HG03432 (cell line): ENCODE measurements at regions not wholly inside any gene's neighbourhood (a gene's known extent, or its start where the extent isn't known, plus 50 kb on each side); places are given as distances from the start of the nearest gene placed in this dataset.
A peak's percentile ranks its signal among the peaks of the same experiment; 100 is the strongest.

Source experiments
- ATAC-seq: cut with Tn5 transposase; IDR thresholded peaks from one replicate; pipeline ENCODE4 v1.9.1; 2021; ENCODE audit warnings: mild to moderate bottlenecking, moderate library complexity; ENCODE audit not compliant: unreplicated experiment

GRCh38 chr7:94228223-94228622 is 166.5 kb upstream of the COL1A2 start:
- ATAC-seq, result no peak

DNA sequence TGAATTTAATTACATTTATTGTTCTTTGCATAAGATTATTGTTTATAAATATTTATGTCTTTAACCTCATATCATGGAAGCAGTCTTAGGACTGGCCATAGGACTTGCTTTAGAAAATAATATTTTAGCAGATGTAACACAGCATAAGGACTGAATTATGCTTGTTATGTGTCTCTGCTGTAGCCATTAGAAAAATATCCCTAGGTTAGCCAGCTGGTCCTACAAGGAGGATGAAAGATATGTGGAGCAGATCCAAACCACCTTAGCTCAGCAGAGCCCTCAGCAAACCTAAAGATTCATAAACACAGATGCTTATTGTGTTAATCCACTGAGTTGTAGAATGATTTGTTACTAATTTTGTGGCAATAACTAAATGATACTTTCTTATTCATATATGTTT is 166.0 kb upstream of the COL1A2 start:
- ATAC-seq, result no peak

DNA sequence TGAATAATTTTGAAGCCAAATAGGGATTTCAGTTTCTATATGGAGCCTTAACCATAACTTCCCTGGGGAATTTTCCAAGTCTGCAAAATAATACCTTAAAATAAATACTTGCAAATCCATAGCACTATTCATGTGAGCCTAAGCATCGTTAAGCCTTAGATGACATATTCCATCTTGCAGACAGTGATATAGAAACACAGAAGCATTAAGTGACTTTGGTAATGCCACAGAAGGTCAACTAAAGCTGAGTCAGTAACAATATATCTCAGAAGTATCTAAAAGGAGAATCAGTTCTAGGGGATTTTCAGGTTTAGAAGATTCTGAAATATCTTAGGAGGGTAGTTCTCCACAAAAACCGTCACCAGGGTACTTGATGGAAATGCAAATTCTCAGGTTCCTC is 163.4 kb upstream of the COL1A2 start:
- ATAC-seq, result peak; percentile 66

- ATAC-seq, result no peak
Observed at GRCh38 chr7:94236960-94237359, 157.7 kb upstream of the COL1A2 start.

- ATAC-seq, result no peak
Observed at GRCh38 chr7:94237417-94237816, 157.3 kb upstream of the COL1A2 start.

- no peak for ATAC-seq
Observed at GRCh38 chr7:94239661-94240234, 154.9 kb upstream of the COL1A2 start.

- ATAC-seq, result no peak
Observed at GRCh38 chr7:94240902-94241301, 153.8 kb upstream of the COL1A2 start.

- ATAC-seq, result no peak
Observed at GRCh38 chr7:94241402-94241925, 153.2 kb upstream of the COL1A2 start.

DNA sequence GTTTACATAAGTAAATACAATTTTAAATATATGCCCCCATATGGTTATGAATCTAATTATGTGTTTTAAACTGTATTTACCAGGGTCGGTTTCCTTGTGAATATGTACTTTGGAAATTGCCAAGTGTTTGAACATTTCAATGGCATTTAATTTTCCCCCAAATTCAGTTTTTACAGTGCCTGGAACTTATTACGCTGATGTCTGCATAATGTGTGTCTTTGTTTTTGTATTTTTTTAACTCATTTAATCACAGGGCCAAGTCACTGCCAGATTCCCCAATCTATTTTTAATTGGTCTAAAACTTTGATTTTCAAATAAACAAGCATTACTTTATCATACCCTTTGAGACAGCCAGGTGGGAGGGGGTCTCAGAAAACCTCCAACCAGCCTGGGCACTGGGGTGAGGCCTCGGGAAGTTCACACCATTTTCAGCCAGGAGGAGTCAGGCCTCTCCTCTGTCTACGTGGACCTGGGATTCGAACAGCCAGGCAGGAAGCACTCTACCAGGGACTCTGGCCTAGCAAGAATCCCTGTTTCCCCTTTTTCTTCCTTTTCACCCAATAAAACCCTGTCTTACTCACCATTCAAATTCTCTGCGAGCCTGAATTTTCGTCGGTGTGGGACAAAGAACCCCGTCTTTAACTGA is 151.5 kb upstream of the COL1A2 start:
- ATAC-seq, result no peak

DNA sequence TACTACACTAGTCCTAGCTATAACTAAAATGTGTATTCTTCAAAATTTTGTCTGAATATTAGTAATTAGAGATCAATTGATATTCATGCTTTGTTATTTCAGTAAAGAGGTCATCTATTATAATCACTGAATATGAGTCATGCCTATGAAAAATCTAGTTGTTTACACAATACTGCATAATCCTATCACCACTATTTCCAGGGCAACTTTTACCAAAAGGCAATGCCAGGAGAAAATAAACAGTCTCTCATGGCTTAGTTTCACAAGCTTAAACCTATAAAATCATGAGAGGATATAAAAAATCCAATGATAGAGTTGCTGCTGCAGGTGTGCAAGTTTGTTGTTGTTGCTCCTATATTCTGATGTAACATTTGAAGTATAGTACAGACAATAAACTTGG is 149.9 kb upstream of the COL1A2 start:
- no peak for ATAC-seq

DNA sequence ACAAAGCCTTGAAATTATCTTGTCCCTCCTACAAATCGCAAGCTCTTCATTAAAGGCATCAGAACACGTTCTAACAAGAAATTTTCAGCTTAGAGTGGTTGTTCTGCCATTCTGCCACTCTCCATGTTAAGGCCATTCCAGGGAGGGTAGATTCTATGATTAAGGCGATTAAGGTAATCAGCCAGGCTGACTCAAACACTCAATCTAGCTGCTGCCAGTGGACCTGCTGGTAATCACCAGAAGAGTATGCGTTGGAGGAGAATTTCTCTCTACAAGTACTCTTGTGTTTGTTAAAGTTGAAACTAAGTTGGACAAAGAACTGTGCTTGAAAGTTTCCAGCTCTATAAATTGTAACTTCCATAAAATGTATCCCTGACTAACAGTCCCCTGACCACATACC is 149.2 kb upstream of the COL1A2 start:
- ATAC-seq, result no peak

DNA sequence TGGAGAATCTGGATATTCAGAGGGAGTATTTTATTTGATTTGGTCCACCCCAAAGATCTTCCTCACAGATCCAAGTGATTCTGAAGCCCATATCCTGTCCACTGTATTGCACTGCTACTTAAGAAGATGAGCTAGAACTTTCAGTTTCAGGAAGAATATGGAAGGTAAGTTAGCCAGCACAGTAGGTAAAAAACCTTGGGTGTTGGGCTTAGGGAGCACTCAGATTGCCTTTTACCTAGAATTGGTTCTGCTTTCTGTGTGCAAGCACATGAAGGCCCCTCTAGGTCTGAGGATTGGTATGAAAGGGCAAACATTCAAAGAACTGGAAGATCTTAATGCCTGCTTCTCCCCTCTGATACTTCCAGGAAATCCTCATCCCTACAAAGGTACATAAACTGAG is 146.7 kb upstream of the COL1A2 start:
- ATAC-seq, result no peak

DNA sequence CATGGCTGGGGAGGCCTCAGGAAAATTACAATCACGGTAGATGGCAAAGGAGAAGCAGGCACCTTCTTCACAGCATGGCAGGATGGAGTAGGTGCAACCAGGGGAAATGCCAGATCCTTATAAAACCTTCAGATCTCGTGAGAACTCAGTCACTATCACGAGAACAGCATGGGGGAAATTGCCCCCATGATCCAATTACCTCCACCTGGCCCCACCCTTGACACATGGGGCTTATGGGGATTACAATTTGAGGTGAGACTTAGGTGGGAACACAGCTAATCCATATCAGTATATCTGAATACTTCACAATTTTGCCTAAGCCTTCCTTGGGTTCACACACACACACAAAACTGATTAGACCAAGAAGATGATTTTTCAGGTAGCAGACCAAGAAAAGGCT is 145.1 kb upstream of the COL1A2 start:
- no peak for ATAC-seq

- ATAC-seq, result no peak
Observed at GRCh38 chr7:94250124-94250523, 144.6 kb upstream of the COL1A2 start.

- ATAC-seq, result no peak
Observed at GRCh38 chr7:94250987-94251386, 143.7 kb upstream of the COL1A2 start.

GRCh38 chr7:94252124-94252523 is 142.6 kb upstream of the COL1A2 start:
- ATAC-seq, result no peak

DNA sequence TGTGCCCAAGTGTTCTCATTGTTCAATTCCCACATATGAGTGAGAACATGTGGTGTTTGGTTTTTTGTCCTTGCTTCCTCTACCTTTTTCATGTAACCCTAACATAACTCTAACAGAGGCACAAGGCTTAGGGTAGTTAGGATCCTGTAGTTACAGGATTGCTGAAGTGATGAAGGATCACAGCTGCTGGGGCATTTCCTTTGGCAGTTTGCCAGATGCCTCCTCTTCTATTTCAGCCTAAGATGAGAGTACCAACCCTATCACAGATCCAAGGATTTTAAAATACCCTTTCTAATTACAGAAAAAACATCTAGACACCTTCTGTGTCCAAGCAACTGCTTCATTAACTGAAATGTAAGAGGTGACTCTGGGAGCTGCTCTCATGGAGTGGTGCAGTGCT is 141.7 kb upstream of the COL1A2 start:
- ATAC-seq, result no peak

GRCh38 chr7:94253686-94254085 is 141.0 kb upstream of the COL1A2 start:
- no peak for ATAC-seq

- no peak for ATAC-seq
Observed at GRCh38 chr7:94258418-94259300, 136.0 kb upstream of the COL1A2 start.

DNA sequence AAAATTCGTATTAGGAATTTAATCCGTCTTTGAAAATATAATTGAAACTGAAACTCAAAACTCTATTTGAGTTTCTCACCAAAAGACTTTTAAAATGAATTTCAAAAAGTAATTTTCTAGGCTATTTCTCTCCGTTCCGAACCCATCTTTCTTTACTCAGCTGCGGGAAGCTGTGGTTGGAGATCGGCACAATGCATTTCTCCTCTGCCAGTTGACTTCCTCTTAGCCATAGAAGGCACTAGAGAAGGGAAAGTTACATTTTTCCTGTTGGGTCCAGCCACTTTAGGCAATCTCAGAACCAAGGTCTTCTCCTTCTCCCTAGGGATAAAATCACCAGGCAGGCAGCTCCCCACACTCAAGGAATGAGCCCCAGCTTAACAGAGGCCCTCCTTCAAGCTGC is 133.6 kb upstream of the COL1A2 start:
- ATAC-seq, result no peak

- ATAC-seq, result no peak
Observed at GRCh38 chr7:94264756-94265155, 129.9 kb upstream of the COL1A2 start.

- ATAC-seq, result no peak
Observed at GRCh38 chr7:94265456-94265855, 129.2 kb upstream of the COL1A2 start.
